ENCODE measurements at regions not wholly inside any gene's neighbourhood (a gene's known extent, or its start where the extent isn't known, plus 50 kb on each side); places are given as distances from the start of the nearest gene placed in this dataset.

- Histone ChIP-seq H3K4me3 (replicated peaks in 1 of 3; ENCODE audit: insufficient read depth in 1 of 3, low read depth in 1 of 3, low read length in 3 of 3) (no peak overlapping the region), H3K9me3 (replicated peaks; ENCODE audit: control insufficient read depth, insufficient read depth, low read length) (no peaks in the 10 kb centered on the region), H3K9ac (replicated peaks; ENCODE audit: extremely low read depth, insufficient read depth, low read length) (no peak overlapping the region), H2AFZ (ENCODE audit: low read depth, low read length) (no peak overlapping the region), H3K79me2 (ENCODE audit: control insufficient read depth, insufficient read depth, low read length) (no peaks in the 10 kb centered on the region), H3K27me3 (ENCODE audit: control insufficient read depth in 2 of 2, insufficient read depth in 2 of 2, low read length in 2 of 2) (no peaks in the 10 kb centered on the region), H3K36me3 (ENCODE audit: control insufficient read depth in 2 of 2, extremely low read depth in 1 of 2, insufficient read depth in 2 of 2, low read length in 2 of 2) (no peaks in the 10 kb centered on the region), H3K4me2 (ENCODE audit: insufficient read depth, low read length) (no peak overlapping the region), H4K20me1 (replicated peaks; ENCODE audit: control insufficient read depth, extremely low read depth, insufficient read depth, low read length) (no peaks in the 10 kb centered on the region), H3K9me1 (replicated peaks; ENCODE audit: control insufficient read depth, extremely low read depth, insufficient read depth, low read length) (no peaks in the 10 kb centered on the region), H3K4me1 (ENCODE audit: control insufficient read depth, extremely low read depth, insufficient read depth, low read length) (no peaks in the 10 kb centered on the region), H3K27ac (ENCODE audit: insufficient read depth, low read depth, low read length) (no peak overlapping the region)
- dilution Hi-C loops (cut with MboI; ENCODE audit: extremely low pct_ligation_motif_present, low sequenced_read_pairs) = no loop called here
- ChIA-PET POLR2A (no interaction called here), CTCF (no interaction called here)
- no TSS peak for BruUV-seq (replicated peaks)
- no peak for DNase-seq (ENCODE audit: low read depth, low spot score)
- TF ChIP-seq, protein P1, sequence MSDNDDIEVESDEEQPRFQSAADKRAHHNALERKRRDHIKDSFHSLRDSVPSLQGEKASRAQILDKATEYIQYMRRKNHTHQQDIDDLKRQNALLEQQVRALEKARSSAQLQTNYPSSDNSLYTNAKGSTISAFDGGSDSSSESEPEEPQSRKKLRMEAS (IDR thresholded peaks at IDR 0.05; ENCODE audit: insufficient read depth, insufficient read length) = no peak
- TF ChIP-seq GATA2 (IDR thresholded peaks at IDR 0.05; ENCODE audit: insufficient read depth, insufficient read length, low read depth, low read length) = no peak
- no peak for TF ChIP-seq FOS (IDR thresholded peaks at IDR 0.05; ENCODE audit: borderline replicate concordance, insufficient read depth, low read length)
- no peak for TF ChIP-seq POLR2AphosphoS5 (IDR thresholded peaks at IDR 0.05; ENCODE audit: insufficient read depth, low read depth, low read length)
- TF ChIP-seq, protein P2, sequence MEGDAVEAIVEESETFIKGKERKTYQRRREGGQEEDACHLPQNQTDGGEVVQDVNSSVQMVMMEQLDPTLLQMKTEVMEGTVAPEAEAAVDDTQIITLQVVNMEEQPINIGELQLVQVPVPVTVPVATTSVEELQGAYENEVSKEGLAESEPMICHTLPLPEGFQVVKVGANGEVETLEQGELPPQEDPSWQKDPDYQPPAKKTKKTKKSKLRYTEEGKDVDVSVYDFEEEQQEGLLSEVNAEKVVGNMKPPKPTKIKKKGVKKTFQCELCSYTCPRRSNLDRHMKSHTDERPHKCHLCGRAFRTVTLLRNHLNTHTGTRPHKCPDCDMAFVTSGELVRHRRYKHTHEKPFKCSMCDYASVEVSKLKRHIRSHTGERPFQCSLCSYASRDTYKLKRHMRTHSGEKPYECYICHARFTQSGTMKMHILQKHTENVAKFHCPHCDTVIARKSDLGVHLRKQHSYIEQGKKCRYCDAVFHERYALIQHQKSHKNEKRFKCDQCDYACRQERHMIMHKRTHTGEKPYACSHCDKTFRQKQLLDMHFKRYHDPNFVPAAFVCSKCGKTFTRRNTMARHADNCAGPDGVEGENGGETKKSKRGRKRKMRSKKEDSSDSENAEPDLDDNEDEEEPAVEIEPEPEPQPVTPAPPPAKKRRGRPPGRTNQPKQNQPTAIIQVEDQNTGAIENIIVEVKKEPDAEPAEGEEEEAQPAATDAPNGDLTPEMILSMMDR (IDR thresholded peaks at IDR 0.05; ENCODE audit: extremely low read depth in 1 of 2, insufficient read depth in 1 of 2, low read depth in 1 of 2, low read length in 2 of 2) = no peak
- no peak for TF ChIP-seq POLR2A (IDR thresholded peaks at IDR 0.05; ENCODE audit: low read depth, low read length)
- TF ChIP-seq MYC (IDR thresholded peaks at IDR 0.05; ENCODE audit: low read depth, low read length) = no peak
- no peak for TF ChIP-seq EZH2 (IDR thresholded peaks at IDR 0.05; ENCODE audit: borderline replicate concordance, low read depth, low read length, severe bottlenecking)
- no peak for FAIRE-seq
- intact Hi-C loops (cut with micrococcal nuclease) = no loop called here
Measured at GRCh38 chrX:6307156-6307555, 78.5 kb upstream of the NLGN4X start.
